Body of pancreas (tissue), 4 donors: ENCODE measurements at regions not wholly inside any gene's neighbourhood (a gene's known extent, or its start where the extent isn't known, plus 50 kb on each side); places are given as distances from the start of the nearest gene placed in this dataset.

Experiments
- ATAC-seq: fragments of 150-250 bp; one replicate; pipeline ENCODE4 v1.9.1; 2016
- DNase-seq, 4 donors: peaks; one replicate each; pipeline ENCODE4 v3.0.0-alpha.2; 2019
- H3K27ac ChIP-seq, 4 donors: fragments of 200-600 bp; sonication (generic); 1 replicate in 3 of 4; 2 replicates in 1 of 4; pipeline versions ENCODE4 v1.5.1 to v1.6.1; 2016 to 2019; ENCODE audit warnings: mild to moderate bottlenecking in 1 of 4, mixed read lengths in 1 of 4, moderate library complexity in 1 of 4
- H3K27me3 ChIP-seq, 2 donors: fragments of 200-600 bp; sonication (generic); one replicate each; pipeline ENCODE4 v1.6.0; 2016; ENCODE audit warnings: mild to moderate bottlenecking in 1 of 2
- H3K36me3 ChIP-seq, 2 donors: fragments of 200-600 bp; sonication (generic); replicated peaks in 1 of 2; 2 replicates each; pipeline ENCODE4 v1.5.1; 2016; ENCODE audit warnings: low read depth in 2 of 2; ENCODE audit not compliant: insufficient read depth in 1 of 2
- H3K4me1 ChIP-seq: fragments of 200-600 bp; sonication (generic); one replicate; pipeline ENCODE4 v1.6.0; 2016
- H3K4me3 ChIP-seq, 2 donors: fragments of 200-600 bp; sonication (generic); 1 replicate in 1 of 2; 2 replicates in 1 of 2; pipeline ENCODE4 v1.5.1; 2016 to 2019
- H3K9me3 ChIP-seq, 3 donors: fragments of 200-600 bp; sonication (generic); 1 replicate in 2 of 3; 2 replicates in 1 of 3; pipeline ENCODE4 v1.5.1; 2016
- CTCF ChIP-seq, 7 experiments: fragments of 450-650 bp in 4 of 7; fragments of 200-600 bp in 3 of 7; sonication (generic) in 3 of 7; IDR thresholded peaks; one replicate each; pipeline ENCODE4 v1.5.1; 2016 to 2019; ENCODE audit warnings: antibody characterized with exemption in 7 of 7
- POLR2A ChIP-seq, 3 donors: fragments of 450-650 bp; IDR thresholded peaks; one replicate each; pipeline ENCODE4 v1.6.1; 2016; ENCODE audit warnings: antibody characterized with exemption in 3 of 3, mild to moderate bottlenecking in 2 of 3
- WGBS, 2 donors: methylation state at CpG; one replicate each; pipeline ENCODE4 v1.1.5; 2017; 5-methylcytosine and 5-hydroxymethylcytosine counted together
- intact Hi-C: fragments of 100-400 bp; cut with DNase I; formaldehyde crosslinking; loops from one replicate; pipeline ENCODE4 v1.15.1; 2023

- 67 to 70% methylated on average over 1 of the region's 1 CpG for WGBS, 2 donors
- TF ChIP-seq POLR2A (IDR thresholded peaks at IDR 0.05) = no peak
- no peak for TF ChIP-seq CTCF (IDR thresholded peaks at IDR 0.05)
- no peak for DNase-seq
- no peak for ATAC-seq
- H3K36me3 ChIP-seq = no peaks in the 10 kb centered on the region
- intact Hi-C loops = no loop called here
- no peaks in the 10 kb centered on the region for H3K9me3 ChIP-seq
- H3K27me3 ChIP-seq = no peaks in the 10 kb centered on the region
- H3K4me1 ChIP-seq = no peaks in the 10 kb centered on the region
- no peak overlapping the region for H3K4me3 ChIP-seq
- H3K27ac ChIP-seq = no peak overlapping the region
These were observed 658.8 kb downstream of the EDEM1 start for GRCh38 chr3:5846261-5846660.

GRCh38 chr3:5861151-5861550 lies 673.6 kb downstream of the EDEM1 start:
- Histone ChIP-seq H3K27me3 (no peaks in the 10 kb centered on the region), H3K9me3 (no peaks in the 10 kb centered on the region), H3K4me1 (no peaks in the 10 kb centered on the region), H3K36me3 (no peaks in the 10 kb centered on the region), H3K4me3 (no peak overlapping the region), H3K27ac (no peak overlapping the region)
- intact Hi-C loops = no loop called here
- WGBS, 2 donors = 21 to 32% methylated on average over 3 of the region's 3 CpGs
- no peak for TF ChIP-seq POLR2A (IDR thresholded peaks at IDR 0.05)
- TF ChIP-seq CTCF (IDR thresholded peaks at IDR 0.05) = no peak
- DNase-seq (no peak), ATAC-seq (no peak)

GRCh38 chr3:5874931-5875341 lies 687.4 kb downstream of the EDEM1 start:
- DNase-seq (no peak), ATAC-seq (no peak)
- Histone ChIP-seq H3K4me3 (no peak overlapping the region), H3K27ac (no peak overlapping the region), H3K36me3 (no peaks in the 10 kb centered on the region), H3K4me1 (no peaks in the 10 kb centered on the region), H3K9me3 (no peaks in the 10 kb centered on the region), H3K27me3 (no peaks in the 10 kb centered on the region)
- TF ChIP-seq CTCF (IDR thresholded peaks at IDR 0.05) (no peak), POLR2A (IDR thresholded peaks at IDR 0.05) (no peak)
- 80 to 94% methylated on average over 2 of the region's 2 CpGs for WGBS, 2 donors
- intact Hi-C loops = no loop called here

- Histone ChIP-seq H3K4me1 (peaks cover 27% of the 10 kb centered on the region), H3K9me3 (no peaks in the 10 kb centered on the region), H3K27ac (no peak overlapping the region), H3K4me3 (no peak overlapping the region), H3K27me3 (no peaks in the 10 kb centered on the region), H3K36me3 (no peaks in the 10 kb centered on the region)
- TF ChIP-seq CTCF (IDR thresholded peaks at IDR 0.05) (no peak), POLR2A (IDR thresholded peaks at IDR 0.05) (no peak)
- ATAC-seq (no peak), DNase-seq (no peak)
- WGBS, 2 donors = 88 to 94% methylated on average over 3 of the region's 3 CpGs
- intact Hi-C loops = no loop called here
These were observed 701.3 kb downstream of the EDEM1 start for GRCh38 chr3:5888851-5889250.

GRCh38 chr3:5889374-5889773 lies 701.9 kb downstream of the EDEM1 start:
- Histone ChIP-seq H3K9me3 (no peaks in the 10 kb centered on the region), H3K27me3 (no peaks in the 10 kb centered on the region), H3K4me3 (no peak overlapping the region), H3K36me3 (no peaks in the 10 kb centered on the region), H3K4me1 (peaks cover 22% of the 10 kb centered on the region), H3K27ac (no peak overlapping the region)
- intact Hi-C loops = no loop called here
- TF ChIP-seq POLR2A (IDR thresholded peaks at IDR 0.05) (no peak), CTCF (IDR thresholded peaks at IDR 0.05) (no peak)
- ATAC-seq (no peak), DNase-seq (no peak)
- 78 to 85% methylated on average over 3 of the region's 3 CpGs for WGBS, 2 donors
